Sigmoid colon (tissue), 4 donors: ENCODE measurements at regions not wholly inside any gene's neighbourhood (a gene's known extent, or its start where the extent isn't known, plus 50 kb on each side); places are given as distances from the start of the nearest gene placed in this dataset.

Experiments used
- CTCF ChIP-seq, 4 experiments: fragments of 450-650 bp in 3 of 4; fragments of 200-600 bp in 1 of 4; IDR thresholded peaks; one replicate each; pipeline ENCODE4 v1.5.1; 2016 to 2019; ENCODE audit warnings: antibody characterized with exemption in 4 of 4, mild to moderate bottlenecking in 3 of 4, moderate library complexity in 2 of 4
- EP300 ChIP-seq, 4 donors: sonication (generic); formaldehyde crosslinking; IDR thresholded peaks; one replicate each; pipeline ENCODE4 v1.6.1; 2017; ENCODE audit warnings: antibody characterized with exemption in 4 of 4
- POLR2A ChIP-seq, 2 donors: fragments of 450-650 bp; IDR thresholded peaks; one replicate each; pipeline ENCODE4 v1.6.1; 2016; ENCODE audit warnings: antibody characterized with exemption in 2 of 2, mild to moderate bottlenecking in 2 of 2, moderate library complexity in 2 of 2
- POLR2AphosphoS5 ChIP-seq, 4 donors: sonication (generic); formaldehyde crosslinking; IDR thresholded peaks; one replicate each; pipeline ENCODE4 v1.6.1; 2017; ENCODE audit warnings: antibody characterized with exemption in 4 of 4

- TF ChIP-seq CTCF (IDR thresholded peaks at IDR 0.05), result no peak
- no peak for TF ChIP-seq POLR2AphosphoS5 (IDR thresholded peaks at IDR 0.05)
- TF ChIP-seq POLR2A (IDR thresholded peaks at IDR 0.05), result no peak
- TF ChIP-seq EP300 (IDR thresholded peaks at IDR 0.05), result no peak
These were observed 713.3 kb upstream of the GBE1 start for GRCh38 chr3:82474711-82475110.
